ENCODE measurements at regions not wholly inside any gene's neighbourhood (a gene's known extent, or its start where the extent isn't known, plus 50 kb on each side); places are given as distances from the start of the nearest gene placed in this dataset.

DNA sequence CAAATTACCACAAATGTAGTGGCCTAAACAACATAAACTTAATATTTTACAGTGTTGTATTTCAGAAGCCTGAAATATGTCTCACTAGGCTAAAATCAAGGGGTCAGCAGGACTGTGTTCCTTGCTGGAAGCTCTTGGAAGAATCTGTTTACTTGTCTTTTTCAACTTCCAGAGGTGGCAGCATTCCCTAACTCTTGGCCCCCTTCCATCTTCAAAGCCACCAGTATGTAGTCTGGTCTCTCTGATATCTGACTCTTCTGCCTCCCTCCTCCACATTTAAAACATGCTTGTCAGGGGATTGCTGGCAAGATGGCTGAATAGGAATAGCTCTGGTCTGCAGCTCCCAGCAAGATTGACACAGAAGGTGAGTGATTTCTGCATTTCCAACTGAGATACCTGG, 567.5 kb downstream of the PLA2G4A start:
- no peaks in the 10 kb centered on the region for H3K4me1 ChIP-seq (ENCODE audit: control insufficient read depth in 1 of 2, insufficient read depth in 1 of 2, low read depth in 1 of 2, low read length in 1 of 2)
- TF ChIP-seq, protein P1, sequence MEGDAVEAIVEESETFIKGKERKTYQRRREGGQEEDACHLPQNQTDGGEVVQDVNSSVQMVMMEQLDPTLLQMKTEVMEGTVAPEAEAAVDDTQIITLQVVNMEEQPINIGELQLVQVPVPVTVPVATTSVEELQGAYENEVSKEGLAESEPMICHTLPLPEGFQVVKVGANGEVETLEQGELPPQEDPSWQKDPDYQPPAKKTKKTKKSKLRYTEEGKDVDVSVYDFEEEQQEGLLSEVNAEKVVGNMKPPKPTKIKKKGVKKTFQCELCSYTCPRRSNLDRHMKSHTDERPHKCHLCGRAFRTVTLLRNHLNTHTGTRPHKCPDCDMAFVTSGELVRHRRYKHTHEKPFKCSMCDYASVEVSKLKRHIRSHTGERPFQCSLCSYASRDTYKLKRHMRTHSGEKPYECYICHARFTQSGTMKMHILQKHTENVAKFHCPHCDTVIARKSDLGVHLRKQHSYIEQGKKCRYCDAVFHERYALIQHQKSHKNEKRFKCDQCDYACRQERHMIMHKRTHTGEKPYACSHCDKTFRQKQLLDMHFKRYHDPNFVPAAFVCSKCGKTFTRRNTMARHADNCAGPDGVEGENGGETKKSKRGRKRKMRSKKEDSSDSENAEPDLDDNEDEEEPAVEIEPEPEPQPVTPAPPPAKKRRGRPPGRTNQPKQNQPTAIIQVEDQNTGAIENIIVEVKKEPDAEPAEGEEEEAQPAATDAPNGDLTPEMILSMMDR (IDR thresholded peaks at IDR 0.05), result no peak
- no peaks in the 10 kb centered on the region for H3K36me3 ChIP-seq
- H3K4me3 ChIP-seq (ENCODE audit: low read depth in 1 of 2, low read length in 1 of 2), result no peak overlapping the region
- no peaks in the 10 kb centered on the region for H3K27me3 ChIP-seq
- no peak overlapping the region for H3K27ac ChIP-seq
- H3K9me3 ChIP-seq, result no peaks in the 10 kb centered on the region

DNA sequence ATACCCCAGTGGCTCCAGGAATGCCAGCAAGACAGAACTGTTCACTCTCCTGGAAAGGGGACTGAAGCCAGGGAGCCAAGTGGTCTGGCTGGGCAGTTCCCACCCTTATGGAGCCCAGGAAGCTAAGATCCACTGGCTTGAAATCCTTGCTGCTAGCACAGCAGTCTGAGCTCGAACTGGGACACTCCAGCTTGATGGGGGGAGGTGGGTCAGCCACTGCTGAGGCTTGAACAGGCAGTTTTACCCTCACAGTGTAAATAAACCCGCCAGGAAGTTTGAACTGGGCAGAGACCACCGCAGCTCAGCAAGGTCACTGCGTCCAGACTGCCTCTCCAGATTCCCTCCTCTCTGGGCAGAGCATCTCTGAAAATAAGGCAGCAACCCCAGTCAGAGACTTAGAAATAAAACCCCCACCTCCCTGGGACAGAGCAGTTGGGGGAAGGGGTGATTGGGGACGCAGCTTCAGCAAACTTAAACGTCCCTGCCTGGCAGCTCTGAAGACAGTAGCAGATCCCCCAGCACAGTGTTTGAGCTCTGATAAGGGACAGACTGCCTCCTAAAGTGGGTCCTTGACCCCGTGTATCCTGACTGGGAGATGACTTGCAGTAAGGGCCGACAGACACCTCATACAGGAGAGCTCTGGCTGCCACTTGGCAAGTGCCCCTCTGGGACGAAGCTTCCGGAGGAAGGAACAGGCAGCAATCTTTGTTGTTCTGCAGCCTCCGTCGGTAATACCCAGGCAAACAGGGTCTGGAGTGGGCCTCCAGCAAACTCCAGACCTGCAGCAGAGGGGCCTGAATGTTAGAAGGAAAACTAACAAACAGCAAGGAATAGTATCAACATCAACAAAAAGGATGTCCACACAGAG, 568.4 kb downstream of the PLA2G4A start:
- no peak overlapping the region for H3K27ac ChIP-seq
- TF ChIP-seq, protein P1 (IDR thresholded peaks at IDR 0.05), result no peak
- no peaks in the 10 kb centered on the region for H3K36me3 ChIP-seq
- no peaks in the 10 kb centered on the region for H3K4me1 ChIP-seq (ENCODE audit: control insufficient read depth in 1 of 2, insufficient read depth in 1 of 2, low read depth in 1 of 2, low read length in 1 of 2)
- no peaks in the 10 kb centered on the region for H3K27me3 ChIP-seq
- no peak overlapping the region for H3K4me3 ChIP-seq (ENCODE audit: low read depth in 1 of 2, low read length in 1 of 2)
- H3K9me3 ChIP-seq, result no peaks in the 10 kb centered on the region

DNA sequence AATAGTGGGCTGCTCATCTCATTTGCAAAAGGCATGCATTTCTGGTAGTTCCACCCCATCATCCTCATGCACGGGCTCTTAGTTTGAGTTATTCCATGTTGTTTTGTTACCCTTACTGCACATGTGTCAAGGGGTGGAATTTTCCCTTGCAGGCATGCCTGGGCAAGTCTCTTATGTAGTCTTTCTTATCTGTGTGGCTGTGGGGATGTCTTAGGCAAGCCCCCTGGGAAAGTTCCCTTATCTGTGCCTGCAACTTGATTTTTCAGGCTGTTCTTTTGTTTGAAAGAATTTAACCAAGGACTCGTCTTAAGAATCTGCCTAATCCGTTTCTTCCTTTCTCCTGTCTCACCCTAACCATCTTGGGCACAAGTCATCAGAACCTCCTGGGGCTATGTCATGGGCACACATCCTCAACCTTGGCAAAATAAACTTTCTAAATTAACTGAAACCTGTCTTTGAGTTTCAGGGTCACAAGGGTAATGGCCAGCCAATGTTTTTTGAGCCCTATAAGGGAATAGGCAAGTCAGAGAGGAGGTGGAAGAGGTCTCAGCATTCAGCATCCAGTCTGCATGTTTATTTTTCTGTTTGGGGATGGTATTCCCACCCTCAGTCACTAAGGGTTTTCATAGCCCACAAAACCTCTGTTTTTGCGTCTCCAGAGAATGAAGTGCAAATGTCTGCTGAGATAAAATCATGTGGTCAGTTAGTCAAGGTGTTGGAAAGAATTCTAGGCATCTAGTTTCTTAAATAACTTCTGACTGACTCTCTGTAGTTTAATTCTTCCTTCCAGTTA, 579.7 kb downstream of the PLA2G4A start:
- H3K27me3 ChIP-seq, result no peaks in the 10 kb centered on the region

DNA sequence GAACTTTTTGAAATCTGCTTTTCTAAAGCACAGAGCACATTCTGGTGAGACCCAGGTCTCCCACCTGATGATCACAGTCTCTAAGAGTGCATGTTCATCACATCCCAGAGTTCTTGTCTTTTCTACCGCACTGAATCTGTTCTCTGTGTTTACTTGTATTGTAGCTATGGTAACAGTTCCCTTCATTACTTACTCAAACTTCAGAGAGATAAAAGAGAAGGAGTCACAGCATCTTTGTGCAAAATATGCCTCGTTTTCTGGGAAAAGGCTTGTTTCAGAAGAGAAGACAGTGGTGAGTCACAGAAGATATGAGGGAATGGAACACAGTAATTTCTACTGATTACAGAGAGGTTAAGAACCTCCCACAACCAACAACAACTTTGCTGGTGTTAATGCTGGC, 580.6 kb downstream of the PLA2G4A start:
- Histone ChIP-seq H3K4me3 (ENCODE audit: low read depth in 1 of 2, low read length in 1 of 2) (no peak overlapping the region), H3K27me3 (no peaks in the 10 kb centered on the region), H3K36me3 (no peaks in the 10 kb centered on the region), H3K27ac (no peak overlapping the region), H3K9me3 (no peaks in the 10 kb centered on the region), H3K4me1 (ENCODE audit: control insufficient read depth in 1 of 2, insufficient read depth in 1 of 2, low read depth in 1 of 2, low read length in 1 of 2) (no peaks in the 10 kb centered on the region)
- TF ChIP-seq, protein P1 (IDR thresholded peaks at IDR 0.05), result no peak

More for the DNA sequence above, 579.7 kb downstream of the PLA2G4A start:
- Histone ChIP-seq H3K4me3 (ENCODE audit: low read depth in 1 of 2, low read length in 1 of 2) (no peak overlapping the region), H3K27ac (no peak overlapping the region), H3K36me3 (no peaks in the 10 kb centered on the region), H3K4me1 (ENCODE audit: control insufficient read depth in 1 of 2, insufficient read depth in 1 of 2, low read depth in 1 of 2, low read length in 1 of 2) (no peaks in the 10 kb centered on the region), H3K9me3 (no peaks in the 10 kb centered on the region)
- TF ChIP-seq, protein P1 (IDR thresholded peaks at IDR 0.05), result no peak

DNA sequence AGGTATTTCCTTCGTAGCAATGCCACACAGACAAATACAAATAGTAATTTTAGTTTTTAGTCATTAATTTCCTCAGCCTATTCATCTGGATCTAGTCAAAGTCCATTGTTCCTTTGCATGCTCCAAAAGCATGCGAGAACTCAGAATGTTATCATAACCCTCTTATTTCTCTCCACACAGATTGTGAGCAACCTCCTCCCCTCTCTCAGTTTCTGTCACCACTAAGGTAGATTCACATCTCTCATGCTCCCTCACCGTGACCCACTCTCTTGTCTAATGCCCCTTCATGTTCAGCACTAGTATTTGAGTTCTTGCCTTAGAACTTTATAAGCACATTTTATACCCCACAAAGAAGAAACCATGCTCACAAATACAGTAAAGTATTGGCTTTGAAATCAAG, 582.4 kb downstream of the PLA2G4A start:
- TF ChIP-seq, protein P1 (IDR thresholded peaks at IDR 0.05), result no peak
- no peaks in the 10 kb centered on the region for H3K4me1 ChIP-seq (ENCODE audit: control insufficient read depth in 1 of 2, insufficient read depth in 1 of 2, low read depth in 1 of 2, low read length in 1 of 2)
- H3K27me3 ChIP-seq, result no peaks in the 10 kb centered on the region
- no peaks in the 10 kb centered on the region for H3K9me3 ChIP-seq
- no peak overlapping the region for H3K4me3 ChIP-seq (ENCODE audit: low read depth in 1 of 2, low read length in 1 of 2)
- H3K27ac ChIP-seq, result no peak overlapping the region
- no peaks in the 10 kb centered on the region for H3K36me3 ChIP-seq

Data from neutrophil (primary cell).